ENCODE measurements at regions not wholly inside any gene's neighbourhood (a gene's known extent, or its start where the extent isn't known, plus 50 kb on each side); places are given as distances from the start of the nearest gene placed in this dataset.

DNA sequence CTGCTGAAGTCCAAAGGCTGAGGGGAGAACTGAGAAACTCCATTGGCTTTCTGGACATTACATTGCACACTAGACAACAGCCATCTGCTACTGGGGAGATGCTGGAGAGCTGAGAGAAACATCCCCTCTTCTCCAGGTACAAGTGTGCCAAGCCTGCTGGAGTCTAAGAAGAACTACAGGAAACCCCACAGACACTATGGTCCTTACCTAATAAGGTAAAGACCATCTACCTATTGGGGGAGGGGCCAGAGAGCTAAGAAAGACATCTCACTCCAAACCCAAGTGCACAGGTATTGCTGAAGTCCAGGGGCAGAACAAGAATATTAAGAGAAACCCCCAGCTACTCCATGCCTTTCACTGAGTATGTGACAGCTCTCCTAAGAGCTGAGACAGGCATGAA, 338.7 kb upstream of the NCKAP5 start:
- TF ChIP-seq ZNF70 (CRISPR knock-in tag; IDR thresholded peaks at IDR 0.05) (no peak), ZFP30 (CRISPR knock-in tag; IDR thresholded peaks at IDR 0.05) (no peak), ZFP3 (CRISPR knock-in tag; IDR thresholded peaks at IDR 0.05) (no peak), POU6F1 (CRISPR knock-in tag; IDR thresholded peaks at IDR 0.05; ENCODE audit: borderline replicate concordance, low read depth) (no peak), CREB5 (CRISPR knock-in tag; IDR thresholded peaks at IDR 0.05; ENCODE audit: low read depth) (no peak), ISL1 (CRISPR knock-in tag; IDR thresholded peaks at IDR 0.05) (no peak), TOX (CRISPR knock-in tag; IDR thresholded peaks at IDR 0.05; ENCODE audit: borderline replicate concordance) (no peak), GLIS3 (CRISPR knock-in tag; IDR thresholded peaks at IDR 0.05) (no peak), ARNTL (CRISPR knock-in tag; IDR thresholded peaks at IDR 0.05; ENCODE audit: borderline replicate concordance, low read depth) (no peak), OSR1 (CRISPR knock-in tag; IDR thresholded peaks at IDR 0.05) (no peak), RARB (CRISPR knock-in tag; IDR thresholded peaks at IDR 0.05) (no peak)

Data from SK-N-SH treated with all-trans-retinoic acid at 6 μM for 48 hours (cell line).